22Rv1 (cell line): ENCODE measurements at regions not wholly inside any gene's neighbourhood (a gene's known extent, or its start where the extent isn't known, plus 50 kb on each side); places are given as distances from the start of the nearest gene placed in this dataset.

Experiments used
- H3K27ac ChIP-seq: fragments of 450-650 bp; 2 replicates; pipeline ENCODE4 v1.5.1; 2017
- CTCF ChIP-seq: fragments of 450-650 bp; IDR thresholded peaks from 2 replicates; pipeline ENCODE4 v1.5.1; 2017; ENCODE audit warnings: mild to moderate bottlenecking
- ZFX ChIP-seq: fragments of 450-650 bp; IDR thresholded peaks from 2 replicates; pipeline ENCODE4 v1.6.1; 2017; ENCODE audit warnings: antibody characterized with exemption, borderline replicate concordance

- no peak for TF ChIP-seq CTCF
- no peak for TF ChIP-seq ZFX
- no peak overlapping the region for H3K27ac ChIP-seq
Measured at GRCh38 chr6:27624694-27625262, 151.9 kb upstream of the ZNF184 start.

GRCh38 chr6:27623103-27623502 lies 150.2 kb upstream of the ZNF184 start:
- no peak for TF ChIP-seq CTCF
- TF ChIP-seq ZFX: no peak
- H3K27ac ChIP-seq: peak overlapping the region; percentile 48

GRCh38 chr6:27619436-27619835 lies 146.5 kb upstream of the ZNF184 start:
- H3K27ac ChIP-seq: no peak overlapping the region

GRCh38 chr6:27617700-27618689 lies 145.1 kb upstream of the ZNF184 start:
- peak overlapping the region; percentile 82 for H3K27ac ChIP-seq
- TF ChIP-seq CTCF (no peak), ZFX (no peak)

More at GRCh38 chr6:27619436-27619835, 146.5 kb upstream of the ZNF184 start:
- TF ChIP-seq CTCF: no peak
- TF ChIP-seq ZFX: no peak

- peak overlapping the region; percentile 82 for H3K27ac ChIP-seq
- TF ChIP-seq ZFX (no peak), CTCF (no peak)
Measured at GRCh38 chr6:27617046-27617687, 144.3 kb upstream of the ZNF184 start.

- no peak for TF ChIP-seq CTCF
- no peak for TF ChIP-seq ZFX
- peak overlapping the region; percentile 82 for H3K27ac ChIP-seq
Measured at GRCh38 chr6:27616328-27617045, 143.6 kb upstream of the ZNF184 start.
